GM21447 (cell line): ENCODE measurements at regions not wholly inside any gene's neighbourhood (a gene's known extent, or its start where the extent isn't known, plus 50 kb on each side); places are given as distances from the start of the nearest gene placed in this dataset.

ENCODE experiments used
- ATAC-seq: cut with Tn5 transposase; IDR thresholded peaks from one replicate; pipeline ENCODE4 v1.9.1; 2021; ENCODE audit not compliant: unreplicated experiment

GRCh38 chr2:149271575-149271974, 58.8 kb upstream of the LYPD6 start:
- peak; percentile 85 for ATAC-seq

GRCh38 chr2:149278161-149278871, 52.1 kb upstream of the LYPD6 start:
- ATAC-seq = no peak

- no peak for ATAC-seq
Observed at GRCh38 chr2:149278872-149279264, 51.5 kb upstream of the LYPD6 start.
